ENCODE measurements at regions not wholly inside any gene's neighbourhood (a gene's known extent, or its start where the extent isn't known, plus 50 kb on each side); places are given as distances from the start of the nearest gene placed in this dataset.

GRCh38 chr9:683509-684021 lies 157.9 kb upstream of the DMRT1 start:
- Histone ChIP-seq H3K27ac (peak overlapping the region in 1 of 2 donors; percentile 41), H3K4me1 (peaks cover 0 to 5% of the 10 kb centered on the region in 2 donors), H3K27me3 (no peaks in the 10 kb centered on the region), H3K36me3 (no peaks in the 10 kb centered on the region), H3K9me3 (no peaks in the 10 kb centered on the region), H3K4me3 (no peak overlapping the region)
- intact Hi-C loops (cut with DNase I), result no loop called here
- no peak for ATAC-seq
- TF ChIP-seq, protein P1, sequence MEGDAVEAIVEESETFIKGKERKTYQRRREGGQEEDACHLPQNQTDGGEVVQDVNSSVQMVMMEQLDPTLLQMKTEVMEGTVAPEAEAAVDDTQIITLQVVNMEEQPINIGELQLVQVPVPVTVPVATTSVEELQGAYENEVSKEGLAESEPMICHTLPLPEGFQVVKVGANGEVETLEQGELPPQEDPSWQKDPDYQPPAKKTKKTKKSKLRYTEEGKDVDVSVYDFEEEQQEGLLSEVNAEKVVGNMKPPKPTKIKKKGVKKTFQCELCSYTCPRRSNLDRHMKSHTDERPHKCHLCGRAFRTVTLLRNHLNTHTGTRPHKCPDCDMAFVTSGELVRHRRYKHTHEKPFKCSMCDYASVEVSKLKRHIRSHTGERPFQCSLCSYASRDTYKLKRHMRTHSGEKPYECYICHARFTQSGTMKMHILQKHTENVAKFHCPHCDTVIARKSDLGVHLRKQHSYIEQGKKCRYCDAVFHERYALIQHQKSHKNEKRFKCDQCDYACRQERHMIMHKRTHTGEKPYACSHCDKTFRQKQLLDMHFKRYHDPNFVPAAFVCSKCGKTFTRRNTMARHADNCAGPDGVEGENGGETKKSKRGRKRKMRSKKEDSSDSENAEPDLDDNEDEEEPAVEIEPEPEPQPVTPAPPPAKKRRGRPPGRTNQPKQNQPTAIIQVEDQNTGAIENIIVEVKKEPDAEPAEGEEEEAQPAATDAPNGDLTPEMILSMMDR (IDR thresholded peaks at IDR 0.05), result no peak
- no peak for DNase-seq

GRCh38 chr9:684054-684890 lies 157.2 kb upstream of the DMRT1 start:
- no peak for DNase-seq

DNA sequence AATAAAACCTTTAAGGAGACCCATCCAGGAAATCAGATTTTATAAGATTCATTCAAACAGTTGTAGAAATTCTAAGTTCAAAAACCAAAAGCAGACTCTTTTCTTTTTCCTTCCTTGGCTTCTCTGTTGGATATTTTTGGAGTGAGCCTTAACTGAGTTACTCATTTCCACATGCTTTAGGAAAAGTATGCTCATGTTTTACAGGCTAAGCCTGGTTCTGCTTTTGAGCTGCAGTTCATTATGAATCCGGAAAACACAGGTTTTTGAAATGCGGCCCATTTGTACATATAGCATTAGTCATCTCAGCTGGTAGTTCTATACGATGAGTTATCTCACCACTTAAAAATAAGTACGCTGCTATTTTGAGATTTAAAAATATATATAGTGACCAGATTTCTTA lies 156.6 kb upstream of the DMRT1 start:
- Histone ChIP-seq H3K36me3 (no peaks in the 10 kb centered on the region), H3K27ac (peak overlapping the region; percentile 25 to 41), H3K4me1 (peaks cover 0 to 5% of the 10 kb centered on the region in 2 donors), H3K9me3 (no peaks in the 10 kb centered on the region), H3K27me3 (no peaks in the 10 kb centered on the region), H3K4me3 (no peak overlapping the region)
- no peak for DNase-seq
- TF ChIP-seq, protein P1 (IDR thresholded peaks at IDR 0.05), result no peak
- intact Hi-C loops (cut with DNase I), result no loop called here
- ATAC-seq, result peak; percentile 51

More at GRCh38 chr9:684054-684890, 157.2 kb upstream of the DMRT1 start:
- TF ChIP-seq, protein P1 (IDR thresholded peaks at IDR 0.05), result no peak
- Histone ChIP-seq H3K4me1 (peaks cover 0 to 5% of the 10 kb centered on the region in 2 donors), H3K27me3 (no peaks in the 10 kb centered on the region), H3K4me3 (no peak overlapping the region), H3K36me3 (no peaks in the 10 kb centered on the region), H3K27ac (peak overlapping the region; percentile 25 to 41), H3K9me3 (no peaks in the 10 kb centered on the region)
- ATAC-seq, result no peak
- intact Hi-C loops (cut with DNase I), result no loop called here

DNA sequence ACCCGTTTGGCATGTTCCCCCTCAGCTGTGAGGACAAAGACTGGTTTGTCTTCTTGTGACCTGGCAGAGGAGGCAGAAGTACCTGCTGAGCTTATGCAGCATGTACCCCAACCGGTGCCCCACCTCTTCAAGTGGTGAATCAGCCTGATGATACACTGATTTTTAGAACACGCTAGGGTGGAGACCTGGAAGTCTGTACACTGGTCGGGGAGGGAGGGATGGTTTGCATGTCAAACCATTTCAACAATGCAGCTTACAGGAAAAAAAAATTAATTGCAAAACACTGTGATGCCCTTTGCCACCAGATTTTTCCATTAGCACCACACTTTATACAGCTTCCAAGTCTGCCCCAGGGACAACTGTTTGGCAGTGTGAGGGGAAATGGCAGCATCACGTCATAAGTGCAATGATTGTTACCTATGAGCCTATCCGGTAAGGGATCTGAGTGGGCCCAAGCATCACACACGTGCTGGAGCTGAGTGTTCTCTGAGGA lies 155.1 kb upstream of the DMRT1 start:
- H3K4me3 ChIP-seq, result no peak overlapping the region
- H3K36me3 ChIP-seq, result no peaks in the 10 kb centered on the region
- peak; percentile 16 for ATAC-seq
- H3K9me3 ChIP-seq, result no peaks in the 10 kb centered on the region
- DNase-seq, result no peak
- peaks cover 0 to 5% of the 10 kb centered on the region in 2 donors for H3K4me1 ChIP-seq
- H3K27ac ChIP-seq, result no peak overlapping the region
- no peaks in the 10 kb centered on the region for H3K27me3 ChIP-seq
- intact Hi-C loops (cut with DNase I), result no loop called here
- TF ChIP-seq, protein P1 (IDR thresholded peaks at IDR 0.05), result no peak

DNA sequence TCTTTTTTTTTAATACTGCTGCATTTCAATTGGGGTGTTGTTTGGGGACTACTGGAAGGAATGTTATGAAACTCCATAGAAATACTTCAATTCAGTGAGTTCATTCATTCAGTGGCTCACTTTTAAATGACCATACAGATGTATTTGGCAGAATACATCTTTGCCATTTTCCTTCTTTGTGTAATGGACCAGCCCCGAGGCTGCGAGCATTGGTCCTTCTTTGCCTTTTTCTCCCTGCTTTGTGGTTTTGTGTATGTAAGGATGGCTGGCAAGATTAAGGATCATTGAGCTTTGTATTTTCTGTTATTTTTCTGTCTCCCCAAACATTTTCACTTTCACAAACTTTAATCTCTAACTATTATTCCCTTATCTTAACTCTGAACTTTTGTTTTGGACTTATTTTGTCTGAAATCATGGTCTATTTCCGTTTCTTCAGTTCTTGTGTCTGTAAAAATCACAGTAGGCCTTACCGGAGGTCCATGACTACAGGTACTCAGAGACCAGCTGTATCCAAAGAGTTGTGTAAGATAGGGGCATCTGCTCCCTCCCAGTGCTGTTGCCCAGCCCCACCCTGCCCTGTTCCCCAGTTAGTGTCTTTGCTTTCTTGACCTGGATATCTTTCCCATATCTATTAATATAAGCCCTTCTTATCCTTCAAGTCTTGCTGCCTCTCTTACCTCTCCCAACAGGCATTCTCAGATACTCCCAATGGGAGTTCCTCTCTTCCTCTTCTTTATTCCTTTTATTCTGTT lies 154.3 kb upstream of the DMRT1 start:
- no peak for DNase-seq
- Histone ChIP-seq H3K9me3 (no peaks in the 10 kb centered on the region), H3K36me3 (no peaks in the 10 kb centered on the region), H3K27me3 (no peaks in the 10 kb centered on the region), H3K27ac (no peak overlapping the region), H3K4me1 (peaks cover 0 to 5% of the 10 kb centered on the region in 2 donors), H3K4me3 (no peak overlapping the region)
- ATAC-seq, result no peak
- intact Hi-C loops (cut with DNase I), result no loop called here
- TF ChIP-seq, protein P1 (IDR thresholded peaks at IDR 0.05), result no peak

All from left lung (tissue), 4 donors.